GM19240 (cell line): ENCODE measurements at regions not wholly inside any gene's neighbourhood (a gene's known extent, or its start where the extent isn't known, plus 50 kb on each side); places are given as distances from the start of the nearest gene placed in this dataset.
"Not testable (repeated sequence)": the region's sequence is repeated elsewhere in the genome, so short reads cannot be mapped to it uniquely, and the experiment has no call there.

Experiments
- DNase-seq: peaks from one replicate; pipeline ENCODE4 v3.0.0; 2011; ENCODE audit warnings: low spot score; ENCODE audit not compliant: insufficient read length

GRCh38 chr5:67989456-67989855, 226.1 kb upstream of the PIK3R1 start:
- DNase-seq = no peak

- no peak for DNase-seq
Measured at GRCh38 chr5:67986761-67987160, 228.8 kb upstream of the PIK3R1 start.

GRCh38 chr5:67985686-67986387, 229.7 kb upstream of the PIK3R1 start:
- no peak for DNase-seq

- no peak for DNase-seq
Measured at GRCh38 chr5:67984546-67984945, 231.0 kb upstream of the PIK3R1 start.

GRCh38 chr5:67983251-67984110, 232.1 kb upstream of the PIK3R1 start:
- DNase-seq = no peak

GRCh38 chr5:67982160-67982559, 233.4 kb upstream of the PIK3R1 start:
- not testable (repeated sequence) for DNase-seq

GRCh38 chr5:67978171-67978570, 237.4 kb upstream of the PIK3R1 start:
- no peak for DNase-seq

- no peak for DNase-seq
Measured at GRCh38 chr5:67976891-67977601, 238.5 kb upstream of the PIK3R1 start.

- no peak for DNase-seq
Measured at GRCh38 chr5:67976181-67976580, 239.4 kb upstream of the PIK3R1 start.

GRCh38 chr5:67974471-67974870, 241.1 kb upstream of the PIK3R1 start:
- no peak for DNase-seq

GRCh38 chr5:67974054-67974453, 241.5 kb upstream of the PIK3R1 start:
- DNase-seq = no peak

- no peak for DNase-seq
Measured at GRCh38 chr5:67971971-67972821, 243.4 kb upstream of the PIK3R1 start.

GRCh38 chr5:67971223-67971830, 244.2 kb upstream of the PIK3R1 start:
- DNase-seq = no peak

- DNase-seq = no peak
Measured at GRCh38 chr5:67969631-67970030, 245.9 kb upstream of the PIK3R1 start.

- DNase-seq = no peak
Measured at GRCh38 chr5:67969176-67969575, 246.4 kb upstream of the PIK3R1 start.

GRCh38 chr5:67966712-67967111, 248.8 kb upstream of the PIK3R1 start:
- no peak for DNase-seq

- DNase-seq = no peak
Measured at GRCh38 chr5:67964619-67965018, 250.9 kb upstream of the PIK3R1 start.

- DNase-seq = no peak
Measured at GRCh38 chr5:67963789-67964519, 251.6 kb upstream of the PIK3R1 start.

GRCh38 chr5:67960939-67961338, 254.6 kb upstream of the PIK3R1 start:
- no peak for DNase-seq

- DNase-seq = no peak
Measured at GRCh38 chr5:67957374-67957773, 258.2 kb upstream of the PIK3R1 start.
